ENCODE measurements at regions not wholly inside any gene's neighbourhood (a gene's known extent, or its start where the extent isn't known, plus 50 kb on each side); places are given as distances from the start of the nearest gene placed in this dataset.
"Not testable (repeated sequence)": the region's sequence is repeated elsewhere in the genome, so short reads cannot be mapped to it uniquely, and the experiment has no call there.

GRCh38 chr3:24565053-24565452 is 70.4 kb upstream of the THRB start (continued):
- TF ChIP-seq JUNB (IDR thresholded peaks at IDR 0.05) (no peak), BHLHE40 (IDR thresholded peaks at IDR 0.05; ENCODE audit: low read depth, low read length) (no peak), ZNF302 (CRISPR knock-in tag; IDR thresholded peaks at IDR 0.05) (no peak)

DNA sequence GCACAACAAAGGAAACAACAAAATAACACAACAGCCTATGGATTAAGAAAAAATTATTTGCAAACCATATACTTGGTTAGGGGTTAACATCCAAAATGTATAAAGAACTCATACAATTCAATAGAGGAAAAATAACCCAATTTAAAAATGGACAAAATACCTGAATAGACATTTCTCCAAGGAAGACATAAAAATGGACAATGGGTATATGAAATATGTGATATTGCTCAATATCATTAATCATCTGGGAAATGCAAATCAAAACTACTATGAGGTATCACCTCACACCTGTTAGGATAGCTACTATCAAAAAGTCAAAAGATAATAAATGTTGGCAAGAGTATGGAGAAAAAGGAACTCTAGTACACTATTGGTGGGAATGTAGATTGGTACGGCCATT is 71.0 kb upstream of the THRB start:
- no peak overlapping the region for H3K4me2 ChIP-seq
- no peak overlapping the region for H3K27ac ChIP-seq
- ChIA-PET POLR2A (no interaction called here), CTCF (no interaction called here)
- TF ChIP-seq GATA3 (IDR thresholded peaks at IDR 0.05; ENCODE audit: borderline replicate concordance) (no peak), HEYL (CRISPR knock-in tag; IDR thresholded peaks at IDR 0.05) (no peak)
- no peak for FAIRE-seq
- no peak for ATAC-seq
- 83% methylated on average over 1 of the region's 1 CpG for WGBS (ENCODE audit: missing lambda C conversion rate)
- no peaks in the 10 kb centered on the region for H3K4me1 ChIP-seq
- DNase-seq (ENCODE audit: low read depth in 1 of 2, low spot score in 1 of 2) = no peak
- peaks cover 12% of the 10 kb centered on the region for H3K9me3 ChIP-seq
- H3K4me3 ChIP-seq = no peak overlapping the region

DNA sequence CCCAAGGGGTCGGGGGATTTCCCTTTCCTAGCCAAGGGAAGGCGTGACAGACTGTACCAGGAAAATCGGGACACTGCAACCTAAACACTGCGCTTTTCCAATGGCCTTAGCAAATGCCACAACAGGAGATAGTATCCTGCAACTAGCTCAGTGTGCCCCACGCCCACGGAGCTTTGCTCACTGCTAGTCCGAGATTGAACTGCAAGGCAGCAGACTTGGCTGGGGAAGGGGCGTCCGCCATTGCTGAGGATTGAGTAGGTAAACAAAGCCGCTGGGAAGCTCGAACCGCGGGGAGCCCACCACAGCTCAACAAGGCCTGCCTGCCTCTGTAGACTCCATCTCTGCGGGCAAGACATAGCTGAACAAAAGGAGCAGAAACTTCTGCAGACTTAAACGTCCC is 72.3 kb upstream of the THRB start:
- WGBS (ENCODE audit: missing lambda C conversion rate) = 61% methylated on average over 15 of the region's 15 CpGs
- no peak overlapping the region for H3K4me3 ChIP-seq
- POLR2A ChIA-PET = no interaction called here
- no peaks in the 10 kb centered on the region for H3K4me1 ChIP-seq
- peaks cover 12% of the 10 kb centered on the region for H3K9me3 ChIP-seq
- CTCF ChIA-PET = no interaction called here
- no peak overlapping the region for H3K4me2 ChIP-seq
- FAIRE-seq (no peak), DNase-seq (ENCODE audit: low read depth in 1 of 2, low spot score in 1 of 2) (no peak), ATAC-seq (no peak)
- TF ChIP-seq SREBF2 (IDR thresholded peaks at IDR 0.05) = no peak
- TF ChIP-seq CEBPB (IDR thresholded peaks at IDR 0.05) = no peak
- no peak for TF ChIP-seq CBX8 (IDR thresholded peaks at IDR 0.05)
- no peak overlapping the region for H3K27ac ChIP-seq

DNA sequence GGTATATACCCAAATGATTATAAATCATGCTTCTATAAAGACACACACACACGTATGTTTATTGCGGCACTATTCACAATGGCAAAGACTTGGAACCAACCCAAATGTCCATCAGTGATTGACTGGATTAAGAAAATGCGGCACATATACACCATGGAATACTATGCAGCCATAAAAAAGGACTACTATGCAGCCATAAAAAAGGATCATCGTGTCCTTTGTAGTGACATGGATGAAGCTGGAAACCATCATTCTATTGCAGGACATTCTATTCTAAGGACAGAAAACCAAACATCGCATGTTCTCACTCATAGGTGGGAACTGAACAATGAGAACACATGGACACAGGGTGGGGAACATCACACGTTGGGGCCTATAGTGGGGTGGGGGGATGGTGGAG is 77.8 kb upstream of the THRB start:
- FAIRE-seq; ATAC-seq; H3K4me1 ChIP-seq; H3K4me3 ChIP-seq; DNase-seq (ENCODE audit: low read depth in 1 of 2, low spot score in 1 of 2); POLR2A ChIA-PET; H3K4me2 ChIP-seq; CTCF ChIA-PET; H3K27ac ChIP-seq; H3K9me3 ChIP-seq: not testable (repeated sequence)
- WGBS (ENCODE audit: missing lambda C conversion rate) = 50% methylated on average over 6 of the region's 6 CpGs

- TF ChIP-seq, protein P1, sequence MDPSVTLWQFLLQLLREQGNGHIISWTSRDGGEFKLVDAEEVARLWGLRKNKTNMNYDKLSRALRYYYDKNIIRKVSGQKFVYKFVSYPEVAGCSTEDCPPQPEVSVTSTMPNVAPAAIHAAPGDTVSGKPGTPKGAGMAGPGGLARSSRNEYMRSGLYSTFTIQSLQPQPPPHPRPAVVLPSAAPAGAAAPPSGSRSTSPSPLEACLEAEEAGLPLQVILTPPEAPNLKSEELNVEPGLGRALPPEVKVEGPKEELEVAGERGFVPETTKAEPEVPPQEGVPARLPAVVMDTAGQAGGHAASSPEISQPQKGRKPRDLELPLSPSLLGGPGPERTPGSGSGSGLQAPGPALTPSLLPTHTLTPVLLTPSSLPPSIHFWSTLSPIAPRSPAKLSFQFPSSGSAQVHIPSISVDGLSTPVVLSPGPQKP (IDR thresholded peaks at IDR 0.05; ENCODE audit: low read depth, low read length) = no peak
- TF ChIP-seq RCOR1 (IDR thresholded peaks at IDR 0.05; ENCODE audit: low read depth, low read length) (no peak), ZC3H11A (IDR thresholded peaks at IDR 0.05) (no peak), TP53 (CRISPR knock-in tag; IDR thresholded peaks at IDR 0.05) (no peak), NPAS2 (CRISPR knock-in tag; IDR thresholded peaks at IDR 0.05; ENCODE audit: borderline replicate concordance) (no peak), MAZ (IDR thresholded peaks at IDR 0.05; ENCODE audit: borderline replicate concordance, low read depth, low read length) (no peak), MAX (IDR thresholded peaks at IDR 0.05) (no peak), NFE2L2 (conservative IDR thresholded peaks at IDR 0.05; ENCODE audit: low read length) (no peak), HEYL (CRISPR knock-in tag; IDR thresholded peaks at IDR 0.05) (no peak), CBX2 (IDR thresholded peaks at IDR 0.05; ENCODE audit: borderline replicate concordance, low read depth) (no peak), CBX8 (IDR thresholded peaks at IDR 0.05) (no peak), RFX5 (IDR thresholded peaks at IDR 0.05) (no peak), ZSCAN20 (CRISPR knock-in tag; IDR thresholded peaks at IDR 0.05) (no peak), MAFK (IDR thresholded peaks at IDR 0.05; ENCODE audit: partially characterized antibody) (no peak), FOSL2 (IDR thresholded peaks at IDR 0.05) (no peak), FOSL2 (CRISPR knock-in tag; IDR thresholded peaks at IDR 0.05) (no peak), GATA3 (IDR thresholded peaks at IDR 0.05; ENCODE audit: borderline replicate concordance) (no peak), BHLHE40 (IDR thresholded peaks at IDR 0.05; ENCODE audit: low read depth, low read length) (no peak)
- TF ChIP-seq, protein P2, sequence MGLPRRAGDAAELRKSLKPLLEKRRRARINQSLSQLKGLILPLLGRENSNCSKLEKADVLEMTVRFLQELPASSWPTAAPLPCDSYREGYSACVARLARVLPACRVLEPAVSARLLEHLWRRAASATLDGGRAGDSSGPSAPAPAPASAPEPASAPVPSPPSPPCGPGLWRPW (IDR thresholded peaks at IDR 0.05) = no peak
- TF ChIP-seq, protein P3, sequence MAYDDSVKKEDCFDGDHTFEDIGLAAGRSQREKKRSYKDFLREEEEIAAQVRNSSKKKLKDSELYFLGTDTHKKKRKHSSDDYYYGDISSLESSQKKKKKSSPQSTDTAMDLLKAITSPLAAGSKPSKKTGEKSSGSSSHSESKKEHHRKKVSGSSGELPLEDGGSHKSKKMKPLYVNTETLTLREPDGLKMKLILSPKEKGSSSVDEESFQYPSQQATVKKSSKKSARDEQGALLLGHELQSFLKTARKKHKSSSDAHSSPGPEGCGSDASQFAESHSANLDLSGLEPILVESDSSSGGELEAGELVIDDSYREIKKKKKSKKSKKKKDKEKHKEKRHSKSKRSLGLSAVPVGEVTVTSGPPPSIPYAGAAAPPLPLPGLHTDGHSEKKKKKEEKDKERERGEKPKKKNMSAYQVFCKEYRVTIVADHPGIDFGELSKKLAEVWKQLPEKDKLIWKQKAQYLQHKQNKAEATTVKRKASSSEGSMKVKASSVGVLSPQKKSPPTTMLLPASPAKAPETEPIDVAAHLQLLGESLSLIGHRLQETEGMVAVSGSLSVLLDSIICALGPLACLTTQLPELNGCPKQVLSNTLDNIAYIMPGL (CRISPR knock-in tag; IDR thresholded peaks at IDR 0.05; ENCODE audit: borderline replicate concordance) = no peak
- Histone ChIP-seq H3K9me3 (no peaks in the 10 kb centered on the region), H3K4me2 (no peak overlapping the region), H3K27ac (no peak overlapping the region), H3K4me3 (no peak overlapping the region), H3K4me1 (no peaks in the 10 kb centered on the region)
- CTCF ChIA-PET = interaction anchor here (0.8 to 1.4 kb wide), 3 partner anchors 9 to 45 kb away, joined by 3 read pairs; no protein-coding TSS in a partner anchor
- FAIRE-seq (no peak), ATAC-seq (no peak), DNase-seq (ENCODE audit: low read depth in 1 of 2, low spot score in 1 of 2) (no peak)
- 60% methylated on average over 5 of the region's 5 CpGs for WGBS (ENCODE audit: missing lambda C conversion rate)
- POLR2A ChIA-PET = no interaction called here
These were observed 78.9 kb upstream of the THRB start for GRCh38 chr3:24573576-24573975.
